Kidney (tissue), 13 donors: ENCODE measurements at regions not wholly inside any gene's neighbourhood (a gene's known extent, or its start where the extent isn't known, plus 50 kb on each side); places are given as distances from the start of the nearest gene placed in this dataset.

Experiments used
- DNase-seq, 5 donors: peaks; one replicate each; pipeline ENCODE4 v3.0.0-alpha.2; 2013 to 2020
- FAIRE-seq: peaks from 2 replicates; lab custom pipeline; 2012; peaks lifted over from hg19 to GRCh38; lab: Jason Lieb, UNC
- H3K27ac ChIP-seq, 2 donors: one replicate each; pipeline ENCODE4 v1.7.0; 2013; ENCODE audit warnings: low read depth in 2 of 2, low read length in 2 of 2, inconsistent platforms in 1 of 2
- H3K27me3 ChIP-seq: one replicate; pipeline ENCODE4 v1.7.1; 2013; ENCODE audit warnings: low read length, inconsistent platforms; ENCODE audit not compliant: control insufficient read depth, insufficient read depth
- H3K36me3 ChIP-seq, 3 donors: one replicate each; pipeline versions ENCODE4 v1.7.0 to v1.7.1; 2013; ENCODE audit warnings: low read length in 3 of 3, control low read depth in 1 of 3, inconsistent platforms in 1 of 3; ENCODE audit not compliant: insufficient read depth in 3 of 3, control insufficient read depth in 2 of 3
- H3K4me1 ChIP-seq, 3 donors: one replicate each; pipeline versions ENCODE4 v1.7.0 to v1.7.1; 2013; ENCODE audit warnings: low read length in 3 of 3, inconsistent platforms in 1 of 3, low read depth in 1 of 3; ENCODE audit not compliant: control insufficient read depth in 2 of 3, insufficient read depth in 2 of 3
- H3K4me3 ChIP-seq, 3 donors: one replicate each; pipeline versions ENCODE4 v1.7.0 to v1.8.1; 2013; ENCODE audit warnings: low read length in 3 of 3, control low read depth in 1 of 3, inconsistent platforms in 1 of 3
- H3K9ac ChIP-seq, 3 donors: one replicate each; pipeline versions ENCODE4 v1.7.0 to v1.7.1; 2013; ENCODE audit warnings: low read length in 3 of 3, control low read depth in 1 of 3, inconsistent platforms in 1 of 3
- H3K9me3 ChIP-seq, 3 donors: one replicate each; pipeline versions ENCODE4 v1.7.0 to v1.7.1; 2013; ENCODE audit warnings: low read length in 3 of 3, control low read depth in 1 of 3, inconsistent platforms in 1 of 3; ENCODE audit not compliant: control insufficient read depth in 2 of 3, insufficient read depth in 1 of 3
- CTCF ChIP-seq: IDR thresholded peaks from 3 replicates; pipeline ENCODE4 v1.5.1; 2012; ENCODE audit warnings: mild to moderate bottlenecking, moderate library complexity, borderline replicate concordance; ENCODE audit not compliant: insufficient read depth; ENCODE audit errors: extremely low read depth
- intact Hi-C: fragments of 100-400 bp; cut with DNase I; formaldehyde crosslinking; loops from one replicate; pipeline ENCODE4 v1.11.1; 2022
- donor health status: control.
- donor health status: control.
- donor health status: control.
- donor health status: control.
- donor health status: control.
- donor health status: DM: yes; HTN: yes; CAD: no.
- donor health status: Normal renal cell carcinoma (clear cell type).

- Histone ChIP-seq H3K27ac (no peak overlapping the region), H3K9ac (no peak overlapping the region), H3K4me3 (no peak overlapping the region), H3K4me1 (no peaks in the 10 kb centered on the region), H3K36me3 (no peaks in the 10 kb centered on the region), H3K27me3 (no peaks in the 10 kb centered on the region), H3K9me3 (no peaks in the 10 kb centered on the region)
- intact Hi-C loops, result no loop called here
- TF ChIP-seq CTCF, result no peak
- FAIRE-seq (no peak), DNase-seq (no peak)
These were observed 114.3 kb upstream of the PAPPA start for GRCh38 chr9:116039312-116039711.

GRCh38 chr9:116039893-116040292 is 113.7 kb upstream of the PAPPA start:
- Histone ChIP-seq H3K9ac (no peak overlapping the region), H3K36me3 (no peaks in the 10 kb centered on the region), H3K4me1 (no peaks in the 10 kb centered on the region), H3K9me3 (no peaks in the 10 kb centered on the region), H3K27ac (no peak overlapping the region), H3K4me3 (no peak overlapping the region), H3K27me3 (no peaks in the 10 kb centered on the region)
- intact Hi-C loops, result no loop called here
- TF ChIP-seq CTCF, result no peak
- DNase-seq (no peak), FAIRE-seq (no peak)

GRCh38 chr9:116042321-116042720 is 111.3 kb upstream of the PAPPA start:
- no peak for FAIRE-seq
- no peaks in the 10 kb centered on the region for H3K4me1 ChIP-seq

More at GRCh38 chr9:116042321-116042720, 111.3 kb upstream of the PAPPA start:
- H3K27ac ChIP-seq, result no peak overlapping the region
- no peak for DNase-seq
- no peaks in the 10 kb centered on the region for H3K36me3 ChIP-seq
- H3K27me3 ChIP-seq, result no peaks in the 10 kb centered on the region
- H3K4me3 ChIP-seq, result no peak overlapping the region
- no peak overlapping the region for H3K9ac ChIP-seq
- no peak for TF ChIP-seq CTCF
- no peaks in the 10 kb centered on the region for H3K9me3 ChIP-seq
- intact Hi-C loops, result no loop called here
